HFFc6 (cell line): ENCODE measurements at regions not wholly inside any gene's neighbourhood (a gene's known extent, or its start where the extent isn't known, plus 50 kb on each side); places are given as distances from the start of the nearest gene placed in this dataset.

Experiments used
- DNase-seq: peaks from one replicate; pipeline ENCODE4 v3.0.0-alpha.2; 2018
- H3K27ac Mint-ChIP-seq: 2 replicates; pipeline ENCODE4 v1.8.0; 2020; ENCODE audit warnings: mild to moderate bottlenecking, mixed read lengths
- H3K27me3 Mint-ChIP-seq: 2 replicates; pipeline ENCODE4 v1.8.0; 2021; ENCODE audit warnings: mild to moderate bottlenecking, moderate library complexity, mixed read lengths; ENCODE audit not compliant: insufficient read depth
- H3K36me3 Mint-ChIP-seq: 2 replicates; pipeline ENCODE4 v1.8.0; 2021; ENCODE audit warnings: low read depth, mixed read lengths
- H3K4me1 Mint-ChIP-seq: 2 replicates; pipeline ENCODE4 v1.8.0; 2020; ENCODE audit warnings: low read depth, mixed read lengths
- H3K4me3 Mint-ChIP-seq: 2 replicates; pipeline ENCODE4 v1.8.0; 2020; ENCODE audit warnings: mild to moderate bottlenecking, moderate library complexity, mixed read lengths
- H3K9me3 Mint-ChIP-seq: 2 replicates; pipeline ENCODE4 v1.8.0; 2020; ENCODE audit warnings: mild to moderate bottlenecking, mixed read lengths
- TF ChIP-seq, protein P1 (sequence below): fragments of 200-600 bp; sonication (generic); IDR thresholded peaks from 2 replicates; pipeline ENCODE4 v1.5.0; 2021; ENCODE audit warnings: antibody characterized with exemption, mild to moderate bottlenecking

DNA sequence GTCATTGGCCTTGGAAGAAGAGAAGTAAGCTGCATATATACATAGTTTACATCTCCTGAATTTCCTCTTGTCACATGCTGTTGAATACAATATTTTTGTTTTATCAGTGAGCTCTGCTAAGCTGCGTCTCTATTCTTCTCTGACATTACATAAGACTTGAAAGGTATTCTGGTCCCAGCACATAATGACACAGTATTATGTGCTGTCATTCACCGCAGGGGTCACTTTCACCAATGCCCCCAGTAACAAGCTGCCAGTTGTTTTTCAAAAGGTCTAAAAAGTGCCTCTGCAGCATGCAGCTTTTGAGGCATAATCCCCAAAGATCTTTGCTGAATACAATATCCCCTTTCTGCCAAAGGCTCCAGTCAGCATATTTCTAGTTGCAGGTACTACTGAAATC lies 349.0 kb upstream of the FAM174A start:
- DNase-seq = no peak
- H3K36me3 Mint-ChIP-seq = no peaks in the 10 kb centered on the region

GRCh38 chr5:100182402-100182801 lies 352.8 kb upstream of the FAM174A start:
- Mint-ChIP-seq H3K4me3 (no peak overlapping the region), H3K27ac (no peak overlapping the region), H3K4me1 (no peaks in the 10 kb centered on the region), H3K9me3 (peaks cover 54% of the 10 kb centered on the region), H3K27me3 (no peaks in the 10 kb centered on the region), H3K36me3 (no peaks in the 10 kb centered on the region)
- TF ChIP-seq, protein P1, sequence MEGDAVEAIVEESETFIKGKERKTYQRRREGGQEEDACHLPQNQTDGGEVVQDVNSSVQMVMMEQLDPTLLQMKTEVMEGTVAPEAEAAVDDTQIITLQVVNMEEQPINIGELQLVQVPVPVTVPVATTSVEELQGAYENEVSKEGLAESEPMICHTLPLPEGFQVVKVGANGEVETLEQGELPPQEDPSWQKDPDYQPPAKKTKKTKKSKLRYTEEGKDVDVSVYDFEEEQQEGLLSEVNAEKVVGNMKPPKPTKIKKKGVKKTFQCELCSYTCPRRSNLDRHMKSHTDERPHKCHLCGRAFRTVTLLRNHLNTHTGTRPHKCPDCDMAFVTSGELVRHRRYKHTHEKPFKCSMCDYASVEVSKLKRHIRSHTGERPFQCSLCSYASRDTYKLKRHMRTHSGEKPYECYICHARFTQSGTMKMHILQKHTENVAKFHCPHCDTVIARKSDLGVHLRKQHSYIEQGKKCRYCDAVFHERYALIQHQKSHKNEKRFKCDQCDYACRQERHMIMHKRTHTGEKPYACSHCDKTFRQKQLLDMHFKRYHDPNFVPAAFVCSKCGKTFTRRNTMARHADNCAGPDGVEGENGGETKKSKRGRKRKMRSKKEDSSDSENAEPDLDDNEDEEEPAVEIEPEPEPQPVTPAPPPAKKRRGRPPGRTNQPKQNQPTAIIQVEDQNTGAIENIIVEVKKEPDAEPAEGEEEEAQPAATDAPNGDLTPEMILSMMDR = no peak
- DNase-seq = no peak

More for the DNA sequence above, 349.0 kb upstream of the FAM174A start:
- no peaks in the 10 kb centered on the region for H3K4me1 Mint-ChIP-seq
- no peak overlapping the region for H3K27ac Mint-ChIP-seq
- H3K27me3 Mint-ChIP-seq = no peaks in the 10 kb centered on the region
- no peak overlapping the region for H3K4me3 Mint-ChIP-seq
- TF ChIP-seq, protein P1 = no peak
- peaks cover 52% of the 10 kb centered on the region for H3K9me3 Mint-ChIP-seq

DNA sequence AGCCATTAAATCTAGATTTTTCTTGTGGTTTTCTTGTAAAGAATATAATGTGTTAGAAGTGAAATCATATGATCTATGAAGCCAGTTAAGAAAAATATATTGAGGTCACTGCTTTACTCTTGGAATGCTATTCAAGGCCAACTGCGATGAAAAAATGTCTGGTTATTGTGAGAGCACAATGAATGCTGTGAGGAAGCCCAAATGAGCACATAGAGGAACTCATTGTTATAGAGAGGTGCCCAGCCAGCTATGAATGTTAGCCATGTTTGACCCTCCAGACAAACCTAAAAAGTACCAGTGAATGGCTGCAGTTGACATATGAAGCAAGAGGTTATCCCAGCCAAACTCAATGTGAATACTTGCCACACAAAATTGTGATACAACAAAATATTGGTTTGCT lies 359.8 kb upstream of the FAM174A start:
- H3K27ac Mint-ChIP-seq = no peak overlapping the region
- H3K9me3 Mint-ChIP-seq = peaks cover 43% of the 10 kb centered on the region
- DNase-seq = no peak
- H3K4me1 Mint-ChIP-seq = no peaks in the 10 kb centered on the region
- no peaks in the 10 kb centered on the region for H3K36me3 Mint-ChIP-seq
- TF ChIP-seq, protein P1 = no peak
- H3K27me3 Mint-ChIP-seq = no peaks in the 10 kb centered on the region
- no peak overlapping the region for H3K4me3 Mint-ChIP-seq

DNA sequence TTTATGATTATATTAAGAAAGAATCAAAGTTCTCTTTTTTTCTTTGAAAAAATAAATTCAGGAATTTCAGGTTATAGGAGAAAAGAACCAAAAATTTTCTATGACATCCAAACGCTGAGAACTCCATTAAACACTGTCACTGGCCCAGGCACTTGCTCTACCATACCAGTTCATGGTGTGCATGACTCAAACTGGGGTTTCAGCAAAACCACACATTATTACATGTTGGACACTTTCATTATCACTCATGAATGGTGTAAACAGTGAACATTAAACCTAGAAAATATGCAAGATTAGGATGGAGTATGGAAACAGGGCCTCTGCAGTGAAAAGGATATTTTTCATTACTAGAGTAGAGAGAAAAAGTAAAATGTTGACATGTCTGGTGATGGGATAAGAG lies 369.9 kb upstream of the FAM174A start:
- no peaks in the 10 kb centered on the region for H3K4me1 Mint-ChIP-seq
- no peak overlapping the region for H3K27ac Mint-ChIP-seq
- no peaks in the 10 kb centered on the region for H3K27me3 Mint-ChIP-seq
- DNase-seq = no peak
- H3K36me3 Mint-ChIP-seq = no peaks in the 10 kb centered on the region
- H3K4me3 Mint-ChIP-seq = no peak overlapping the region
- peaks cover 23% of the 10 kb centered on the region for H3K9me3 Mint-ChIP-seq
- TF ChIP-seq, protein P1 = no peak

GRCh38 chr5:100161868-100162267 lies 373.3 kb upstream of the FAM174A start:
- no peaks in the 10 kb centered on the region for H3K36me3 Mint-ChIP-seq
- TF ChIP-seq, protein P1 = no peak
- H3K27me3 Mint-ChIP-seq = no peaks in the 10 kb centered on the region
- H3K4me3 Mint-ChIP-seq = no peak overlapping the region
- H3K27ac Mint-ChIP-seq = no peak overlapping the region
- no peaks in the 10 kb centered on the region for H3K4me1 Mint-ChIP-seq
- no peak for DNase-seq
- H3K9me3 Mint-ChIP-seq = peaks cover 25% of the 10 kb centered on the region

DNA sequence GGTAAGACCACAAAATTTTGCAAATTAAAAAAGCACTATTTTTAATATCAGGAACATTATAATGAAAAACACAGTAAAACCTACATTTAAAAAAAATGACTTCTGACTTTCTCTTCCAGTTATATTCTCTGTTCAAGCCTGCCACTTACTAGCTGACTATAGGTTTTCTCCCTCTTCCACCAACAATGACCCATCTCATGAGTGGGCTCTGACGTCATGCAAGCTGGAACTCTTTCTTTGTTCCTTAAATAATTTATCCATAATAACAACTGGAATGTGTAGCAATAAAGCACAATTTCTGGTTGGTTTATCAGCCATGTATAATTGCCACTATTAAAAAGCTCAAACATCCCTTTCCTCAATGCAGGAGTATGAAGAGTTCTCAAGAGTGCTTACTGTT lies 378.1 kb upstream of the FAM174A start:
- no peak overlapping the region for H3K4me3 Mint-ChIP-seq
- DNase-seq = no peak
- no peaks in the 10 kb centered on the region for H3K4me1 Mint-ChIP-seq
- H3K9me3 Mint-ChIP-seq = peaks cover 25% of the 10 kb centered on the region
- TF ChIP-seq, protein P1 = no peak
- H3K27me3 Mint-ChIP-seq = no peaks in the 10 kb centered on the region
- no peaks in the 10 kb centered on the region for H3K36me3 Mint-ChIP-seq
- no peak overlapping the region for H3K27ac Mint-ChIP-seq
